GM21528 (cell line): ENCODE measurements at regions not wholly inside any gene's neighbourhood (a gene's known extent, or its start where the extent isn't known, plus 50 kb on each side); places are given as distances from the start of the nearest gene placed in this dataset.

Experiments used
- ATAC-seq: cut with Tn5 transposase; IDR thresholded peaks from one replicate; pipeline ENCODE4 v1.9.1; 2021; ENCODE audit warnings: mild to moderate bottlenecking, moderate library complexity; ENCODE audit not compliant: unreplicated experiment, low FRiP score

- no peak for ATAC-seq
Observed at GRCh38 chr1:37237948-37238347, 203.6 kb upstream of the GRIK3 start.

- ATAC-seq, result no peak
Observed at GRCh38 chr1:37238364-37239224, 204.3 kb upstream of the GRIK3 start.

GRCh38 chr1:37239225-37239740, 205.0 kb upstream of the GRIK3 start:
- no peak for ATAC-seq

GRCh38 chr1:37240897-37241296, 206.6 kb upstream of the GRIK3 start:
- no peak for ATAC-seq

GRCh38 chr1:37242501-37242900, 208.2 kb upstream of the GRIK3 start:
- no peak for ATAC-seq

GRCh38 chr1:37243368-37244082, 209.2 kb upstream of the GRIK3 start:
- ATAC-seq, result no peak

GRCh38 chr1:37244083-37244480, 209.8 kb upstream of the GRIK3 start:
- no peak for ATAC-seq

GRCh38 chr1:37244815-37245214, 210.5 kb upstream of the GRIK3 start:
- no peak for ATAC-seq

- no peak for ATAC-seq
Observed at GRCh38 chr1:37246631-37247030, 212.3 kb upstream of the GRIK3 start.

- no peak for ATAC-seq
Observed at GRCh38 chr1:37250371-37250770, 216.1 kb upstream of the GRIK3 start.

- ATAC-seq, result no peak
Observed at GRCh38 chr1:37255136-37255795, 219.1 kb upstream of the ZC3H12A start.

GRCh38 chr1:37255868-37256267, 218.5 kb upstream of the ZC3H12A start:
- ATAC-seq, result no peak

GRCh38 chr1:37257646-37258045, 216.7 kb upstream of the ZC3H12A start:
- ATAC-seq, result no peak

- ATAC-seq, result no peak
Observed at GRCh38 chr1:37258068-37258467, 216.3 kb upstream of the ZC3H12A start.

- ATAC-seq, result no peak
Observed at GRCh38 chr1:37259019-37259418, 215.4 kb upstream of the ZC3H12A start.

- no peak for ATAC-seq
Observed at GRCh38 chr1:37261129-37261528, 213.3 kb upstream of the ZC3H12A start.

GRCh38 chr1:37262439-37263170, 211.8 kb upstream of the ZC3H12A start:
- no peak for ATAC-seq

GRCh38 chr1:37265156-37265555, 209.2 kb upstream of the ZC3H12A start:
- no peak for ATAC-seq

- ATAC-seq, result no peak
Observed at GRCh38 chr1:37265786-37266667, 208.4 kb upstream of the ZC3H12A start.
